CD14-positive monocyte (primary cell): ENCODE measurements at regions not wholly inside any gene's neighbourhood (a gene's known extent, or its start where the extent isn't known, plus 50 kb on each side); places are given as distances from the start of the nearest gene placed in this dataset.

Experiments used
- DNase-seq, 3 donors: peaks; one replicate each; pipeline ENCODE4 v3.0.0-alpha.2; 2011 to 2022
- H2AFZ ChIP-seq: 2 replicates; pipeline ENCODE4 v1.6.0; 2012; ENCODE audit warnings: mild to moderate bottlenecking, low read depth, low read length, inconsistent platforms; ENCODE audit not compliant: insufficient read depth, poor library complexity, severe bottlenecking
- H3K27ac ChIP-seq, 2 donors: 1 replicate in 1 of 2; 2 replicates in 1 of 2; pipeline ENCODE4 v1.5.1; 2012 to 2013; ENCODE audit warnings: low read length in 2 of 2, control low read depth in 1 of 2, inconsistent platforms in 1 of 2, low read depth in 1 of 2, mild to moderate bottlenecking in 1 of 2
- H3K27me3 ChIP-seq, 2 donors: one replicate each; pipeline versions ENCODE4 v1.6.0 to v1.6.1; 2011 to 2013; ENCODE audit warnings: low read length in 2 of 2; ENCODE audit not compliant: control insufficient read depth in 2 of 2, insufficient read depth in 2 of 2
- H3K36me3 ChIP-seq, 2 donors: replicated peaks in 1 of 2; 1 replicate in 1 of 2; 2 replicates in 1 of 2; pipeline versions ENCODE4 v1.5.1 to v1.6.1; 2012 to 2013; ENCODE audit warnings: low read length in 2 of 2, control low read depth in 1 of 2, inconsistent platforms in 1 of 2, mild to moderate bottlenecking in 1 of 2; ENCODE audit not compliant: insufficient read depth in 2 of 2, control insufficient read depth in 1 of 2
- H3K4me1 ChIP-seq, 2 donors: 1 replicate in 1 of 2; 2 replicates in 1 of 2; pipeline versions ENCODE4 v1.5.1 to v1.6.1; 2012 to 2013; ENCODE audit warnings: low read length in 2 of 2, control low read depth in 1 of 2, inconsistent platforms in 1 of 2, mild to moderate bottlenecking in 1 of 2, moderate library complexity in 1 of 2; ENCODE audit not compliant: insufficient read depth in 2 of 2, control insufficient read depth in 1 of 2
- H3K4me2 ChIP-seq: replicated peaks from 2 replicates; pipeline ENCODE3; 2012; ENCODE audit warnings: low read length, moderate library complexity, mild to moderate bottlenecking; ENCODE audit not compliant: poor library complexity, severe bottlenecking; ENCODE audit errors: extremely low read depth
- H3K4me3 ChIP-seq, 3 experiments: fragments of 200-600 bp in 1 of 3; sonication (generic) in 1 of 3; replicated peaks in 1 of 3; 1 replicate in 2 of 3; 2 replicates in 1 of 3; pipeline ENCODE4 v1.5.1; 2011 to 2013; ENCODE audit warnings: low read length in 3 of 3, mild to moderate bottlenecking in 3 of 3, control low read depth in 2 of 3, low read depth in 2 of 3, inconsistent platforms in 1 of 3, moderate library complexity in 1 of 3
- H3K79me2 ChIP-seq: 2 replicates; pipeline ENCODE4 v1.6.0; 2012; ENCODE audit warnings: mild to moderate bottlenecking, control low read depth, inconsistent platforms, low read length, moderate library complexity; ENCODE audit not compliant: insufficient read depth
- H3K9ac ChIP-seq: 2 replicates; pipeline ENCODE4 v1.6.0; 2017; ENCODE audit warnings: low read length, mild to moderate bottlenecking; ENCODE audit not compliant: insufficient read depth, poor library complexity, severe bottlenecking
- H3K9me3 ChIP-seq, 2 donors: replicated peaks in 1 of 2; 1 replicate in 1 of 2; 2 replicates in 1 of 2; pipeline versions ENCODE4 v1.5.1 to v1.6.1; 2012 to 2013; ENCODE audit warnings: low read length in 2 of 2, control low read depth in 1 of 2; ENCODE audit not compliant: control insufficient read depth in 1 of 2, insufficient read depth in 1 of 2
- H4K20me1 ChIP-seq: 2 replicates; pipeline ENCODE4 v1.6.0; 2012; ENCODE audit warnings: mild to moderate bottlenecking, low read length, control low read depth, moderate library complexity; ENCODE audit not compliant: insufficient read depth
- H3K27ac Mint-ChIP-seq, 7 donors: one replicate each; pipeline ENCODE4 v1.8.0; 2020; ENCODE audit warnings: mild to moderate bottlenecking in 7 of 7, mixed read lengths in 7 of 7, moderate library complexity in 6 of 7, inconsistent platforms in 2 of 7
- H3K27me3 Mint-ChIP-seq, 3 donors: one replicate each; pipeline ENCODE4 v1.8.0; 2021 to 2022; ENCODE audit warnings: low read depth in 3 of 3, mild to moderate bottlenecking in 3 of 3, mixed read lengths in 3 of 3, moderate library complexity in 3 of 3, inconsistent platforms in 1 of 3
- H3K36me3 Mint-ChIP-seq, 2 donors: one replicate each; pipeline ENCODE4 v1.8.0; 2020; ENCODE audit warnings: mixed read lengths in 2 of 2, inconsistent platforms in 1 of 2, mild to moderate bottlenecking in 1 of 2
- H3K4me1 Mint-ChIP-seq: one replicate; pipeline ENCODE4 v1.8.0; 2020; ENCODE audit warnings: mild to moderate bottlenecking, mixed read lengths
- H3K4me3 Mint-ChIP-seq, 2 donors: one replicate each; pipeline ENCODE4 v1.8.0; 2020; ENCODE audit warnings: mild to moderate bottlenecking in 2 of 2, mixed read lengths in 2 of 2, moderate library complexity in 1 of 2
- H3K9me3 Mint-ChIP-seq, 7 donors: one replicate each; pipeline ENCODE4 v1.8.0; 2020 to 2022; ENCODE audit warnings: mixed read lengths in 7 of 7, mild to moderate bottlenecking in 6 of 7, moderate library complexity in 6 of 7, inconsistent platforms in 2 of 7
- WGBS: methylation state at CpG from one replicate; pipeline ENCODE4 v1.1.5; 2013; ENCODE audit warnings: missing lambda C conversion rate; ENCODE audit not compliant: insufficient coverage; 5-methylcytosine and 5-hydroxymethylcytosine counted together
- intact Hi-C, 2 donors: fragments of 100-400 bp; cut with micrococcal nuclease; formaldehyde crosslinking; loops; one replicate each; pipeline versions ENCODE4 v1.15.0 to v1.15.1; 2023
- TF ChIP-seq, protein P1 (sequence below): fragments of 200-600 bp; IDR thresholded peaks from one replicate; pipeline ENCODE4 v1.8.0; 2022; ENCODE audit warnings: antibody characterized with exemption, mild to moderate bottlenecking

- no peak overlapping the region for H3K27ac Mint-ChIP-seq
- WGBS, result 100% methylated on average over 1 of the region's 4 CpGs
- no peak overlapping the region for H3K4me3 Mint-ChIP-seq
- Histone ChIP-seq H3K4me2 (no peak overlapping the region), H3K27me3 (no peaks in the 10 kb centered on the region), H3K9me3 (no peaks in the 10 kb centered on the region), H3K9ac (no peak overlapping the region), H3K79me2 (no peaks in the 10 kb centered on the region), H3K27ac (no peak overlapping the region), H3K36me3 (no peaks in the 10 kb centered on the region), H2AFZ (no peak overlapping the region), H3K4me3 (no peak overlapping the region), H4K20me1 (no peaks in the 10 kb centered on the region), H3K4me1 (no peaks in the 10 kb centered on the region)
- H3K27me3 Mint-ChIP-seq, result peaks cover 0 to 2% (median 1%) of the 10 kb centered on the region in 3 donors
- TF ChIP-seq, protein P1, sequence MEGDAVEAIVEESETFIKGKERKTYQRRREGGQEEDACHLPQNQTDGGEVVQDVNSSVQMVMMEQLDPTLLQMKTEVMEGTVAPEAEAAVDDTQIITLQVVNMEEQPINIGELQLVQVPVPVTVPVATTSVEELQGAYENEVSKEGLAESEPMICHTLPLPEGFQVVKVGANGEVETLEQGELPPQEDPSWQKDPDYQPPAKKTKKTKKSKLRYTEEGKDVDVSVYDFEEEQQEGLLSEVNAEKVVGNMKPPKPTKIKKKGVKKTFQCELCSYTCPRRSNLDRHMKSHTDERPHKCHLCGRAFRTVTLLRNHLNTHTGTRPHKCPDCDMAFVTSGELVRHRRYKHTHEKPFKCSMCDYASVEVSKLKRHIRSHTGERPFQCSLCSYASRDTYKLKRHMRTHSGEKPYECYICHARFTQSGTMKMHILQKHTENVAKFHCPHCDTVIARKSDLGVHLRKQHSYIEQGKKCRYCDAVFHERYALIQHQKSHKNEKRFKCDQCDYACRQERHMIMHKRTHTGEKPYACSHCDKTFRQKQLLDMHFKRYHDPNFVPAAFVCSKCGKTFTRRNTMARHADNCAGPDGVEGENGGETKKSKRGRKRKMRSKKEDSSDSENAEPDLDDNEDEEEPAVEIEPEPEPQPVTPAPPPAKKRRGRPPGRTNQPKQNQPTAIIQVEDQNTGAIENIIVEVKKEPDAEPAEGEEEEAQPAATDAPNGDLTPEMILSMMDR, result no peak
- H3K36me3 Mint-ChIP-seq, result no peaks in the 10 kb centered on the region
- H3K4me1 Mint-ChIP-seq, result no peaks in the 10 kb centered on the region
- peaks cover 0 to 6% (median 2%) of the 10 kb centered on the region in 7 donors for H3K9me3 Mint-ChIP-seq
- DNase-seq, result no peak
- intact Hi-C loops, result no loop called here
Measured at GRCh38 chr10:76651154-76651553, 986.5 kb downstream of the KCNMA1 start.

DNA sequence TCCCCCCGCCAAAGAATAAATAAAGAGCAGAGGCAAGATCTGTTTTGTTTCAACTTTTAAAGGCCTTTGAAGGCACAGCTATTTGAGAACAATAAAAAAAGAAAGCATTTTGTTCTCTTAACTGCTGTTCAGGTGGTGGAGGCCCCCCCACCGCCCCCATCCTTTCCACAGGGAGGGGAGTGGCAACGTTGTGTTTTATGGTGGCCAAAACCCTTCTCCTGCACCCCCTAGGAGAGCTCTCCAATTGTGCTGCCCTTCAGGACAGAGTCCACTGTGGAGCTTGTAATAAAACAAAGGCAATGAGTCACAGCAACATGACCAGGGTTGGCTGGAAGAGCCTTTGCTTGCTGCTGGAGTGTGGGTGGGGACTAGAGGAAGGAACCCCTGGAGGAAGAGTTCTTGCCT, 987.9 kb downstream of the KCNMA1 start:
- H3K27me3 Mint-ChIP-seq, result peaks cover 0 to 2% (median 0%) of the 10 kb centered on the region in 3 donors
- Histone ChIP-seq H3K36me3 (no peaks in the 10 kb centered on the region), H3K9me3 (no peaks in the 10 kb centered on the region), H3K27ac (no peak overlapping the region), H3K79me2 (no peaks in the 10 kb centered on the region), H3K4me3 (no peak overlapping the region), H3K27me3 (no peaks in the 10 kb centered on the region), H2AFZ (no peak overlapping the region), H4K20me1 (no peaks in the 10 kb centered on the region), H3K9ac (no peak overlapping the region), H3K4me2 (no peak overlapping the region), H3K4me1 (no peaks in the 10 kb centered on the region)
- no peaks in the 10 kb centered on the region for H3K4me1 Mint-ChIP-seq
- no peak overlapping the region for H3K27ac Mint-ChIP-seq
- no peak for DNase-seq
- TF ChIP-seq, protein P1, result no peak
- H3K4me3 Mint-ChIP-seq, result no peak overlapping the region
- no peaks in the 10 kb centered on the region for H3K36me3 Mint-ChIP-seq
- intact Hi-C loops, result no loop called here
- no CpG with 5 or more reads among the region's 3 CpGs for WGBS
- H3K9me3 Mint-ChIP-seq, result peaks cover 0 to 6% (median 2%) of the 10 kb centered on the region in 7 donors
